Limb (tissue), 2 donors: ENCODE measurements at regions not wholly inside any gene's neighbourhood (a gene's known extent, or its start where the extent isn't known, plus 50 kb on each side); places are given as distances from the start of the nearest gene placed in this dataset.

Source experiments
- DNase-seq, 2 donors: peaks; one replicate each; pipeline ENCODE4 v3.0.0-alpha.2; 2016; ENCODE audit errors: extremely low spot score in 2 of 2

DNA sequence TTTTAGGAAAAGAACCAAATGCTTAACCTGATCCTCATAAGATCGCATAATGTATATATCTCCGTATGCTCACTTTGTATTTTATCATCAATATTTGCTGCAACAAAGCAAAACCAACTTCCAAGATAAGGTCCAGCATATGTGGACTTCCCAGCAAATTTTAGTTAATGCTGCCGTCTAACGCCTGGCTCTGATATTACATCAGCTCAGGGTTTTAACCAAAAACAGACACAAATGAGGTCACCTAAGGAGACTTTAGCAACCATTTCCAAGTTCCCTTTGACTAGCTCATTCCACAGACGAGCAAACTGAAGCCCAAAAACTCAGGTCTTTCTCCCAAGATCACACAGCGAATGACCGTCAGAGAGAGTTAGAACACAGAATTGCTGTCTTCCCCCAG, 59.4 kb upstream of the UCN3 start:
- no peak for DNase-seq

DNA sequence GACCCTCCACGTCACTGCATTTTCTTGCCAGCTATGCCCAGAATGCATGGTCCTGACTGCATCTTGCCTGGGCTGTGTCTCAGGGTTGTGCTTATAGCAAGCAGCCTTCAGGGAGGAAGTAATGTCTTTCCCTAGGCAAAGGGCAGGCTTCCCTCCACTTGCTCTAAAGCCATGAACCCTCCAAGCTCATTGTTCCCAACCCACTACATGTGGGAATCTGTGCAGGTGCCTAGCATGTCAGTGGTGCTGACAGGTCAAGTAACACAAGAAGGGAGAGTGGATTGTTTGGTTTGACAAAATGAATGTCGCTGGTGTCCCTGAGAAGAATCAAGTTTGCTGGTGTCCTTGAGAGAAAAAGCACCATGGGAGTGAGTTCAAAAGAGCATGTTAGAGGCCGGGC, 53.9 kb upstream of the UCN3 start:
- DNase-seq: no peak

DNA sequence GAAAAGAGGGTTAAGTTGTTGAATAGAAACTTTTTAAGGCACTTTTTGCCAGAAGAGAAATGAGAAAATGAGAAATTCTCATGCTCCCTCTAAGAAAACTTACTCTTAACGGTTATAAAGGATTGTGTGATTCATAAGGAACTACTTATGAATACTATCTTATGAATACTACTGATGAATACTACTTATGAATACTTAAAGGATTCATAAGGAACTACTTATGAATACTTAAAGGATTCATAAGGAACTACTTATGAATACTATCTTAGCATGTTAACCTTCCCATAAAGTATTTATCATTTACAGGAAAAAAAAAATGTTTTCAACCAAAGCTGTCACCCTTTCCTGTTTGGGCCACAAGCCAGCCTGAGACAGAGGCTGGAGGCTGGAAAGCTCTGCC, 53.1 kb upstream of the UCN3 start:
- DNase-seq: no peak

DNA sequence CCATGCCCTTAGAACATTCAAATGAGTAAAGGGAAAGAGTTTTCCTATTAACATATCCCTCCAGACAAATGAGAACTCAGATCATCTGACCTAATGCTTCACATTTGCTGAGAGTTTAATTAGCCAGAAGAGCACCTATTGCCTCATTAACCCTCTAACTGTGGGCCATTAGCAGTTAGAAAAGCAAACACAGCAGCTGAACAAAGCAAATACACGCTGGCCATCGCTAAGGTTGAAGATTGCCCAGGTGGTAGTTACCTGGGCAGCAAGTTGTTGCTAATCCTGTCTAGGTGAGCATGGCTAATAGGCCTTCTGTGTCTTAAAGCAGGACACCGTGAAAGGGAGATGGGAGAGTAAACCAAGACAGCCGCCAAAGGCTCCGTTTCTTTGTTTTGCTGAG, 49.9 kb upstream of the UCN3 start:
- DNase-seq: no peak
